Hepatocyte (in vitro differentiated cells): ENCODE measurements at regions not wholly inside any gene's neighbourhood (a gene's known extent, or its start where the extent isn't known, plus 50 kb on each side); places are given as distances from the start of the nearest gene placed in this dataset.
A peak's percentile ranks its signal among the peaks of the same experiment; 100 is the strongest.

Experiments used
- DNase-seq: peaks from one replicate; pipeline ENCODE4 v3.0.0-alpha.2; 2016; ENCODE audit warnings: low spot score
- H2AFZ ChIP-seq: fragments of 200-600 bp; sonication (generic); 2 replicates; pipeline ENCODE4 v1.6.0; 2016; ENCODE audit warnings: antibody characterized with exemption, mild to moderate bottlenecking
- H3K27ac ChIP-seq: fragments of 200-600 bp; sonication (generic); 2 replicates; pipeline ENCODE4 v1.5.1; 2016; ENCODE audit warnings: mild to moderate bottlenecking
- H3K27me3 ChIP-seq: fragments of 200-600 bp; sonication (generic); 2 replicates; pipeline ENCODE4 v1.6.1; 2016
- H3K36me3 ChIP-seq: fragments of 200-600 bp; sonication (generic); replicated peaks from 2 replicates; pipeline ENCODE4 v1.5.1; 2016; ENCODE audit warnings: low read depth; ENCODE audit not compliant: insufficient read depth
- H3K4me1 ChIP-seq: fragments of 200-600 bp; sonication (generic); 2 replicates; pipeline ENCODE4 v1.5.1; 2016; ENCODE audit warnings: mild to moderate bottlenecking, moderate library complexity; ENCODE audit not compliant: insufficient read depth
- H3K4me2 ChIP-seq: fragments of 200-600 bp; sonication (generic); 2 replicates; pipeline ENCODE4 v1.6.0; 2016
- H3K4me3 ChIP-seq: fragments of 200-600 bp; sonication (generic); 2 replicates; pipeline ENCODE4 v1.5.1; 2016; ENCODE audit warnings: mild to moderate bottlenecking
- H3K79me2 ChIP-seq: fragments of 200-600 bp; sonication (generic); 2 replicates; pipeline ENCODE4 v1.6.0; 2017; ENCODE audit warnings: mild to moderate bottlenecking
- H3K9me2 ChIP-seq: fragments of 200-600 bp; sonication (generic); replicated peaks from 2 replicates; pipeline ENCODE4 v1.6.0; 2017; ENCODE audit warnings: mild to moderate bottlenecking; ENCODE audit not compliant: insufficient read depth
- H3K9me3 ChIP-seq: fragments of 200-600 bp; sonication (generic); 2 replicates; pipeline ENCODE4 v1.5.1; 2016; ENCODE audit warnings: low read depth, mild to moderate bottlenecking
- H4K20me1 ChIP-seq: fragments of 200-600 bp; sonication (generic); 2 replicates; pipeline ENCODE4 v1.6.0; 2016; ENCODE audit warnings: mild to moderate bottlenecking; ENCODE audit not compliant: insufficient read depth, poor library complexity, severe bottlenecking
- EZH2 ChIP-seq: fragments of 200-600 bp; sonication (generic); IDR thresholded peaks from 2 replicates; pipeline ENCODE4 v1.6.1; 2016; ENCODE audit warnings: antibody characterized with exemption, mild to moderate bottlenecking, borderline replicate concordance
- EZH2phosphoT487 ChIP-seq: fragments of 200-600 bp; sonication (generic); IDR thresholded peaks from one replicate; pipeline ENCODE4 v1.6.1; 2018; ENCODE audit warnings: antibody characterized with exemption, mild to moderate bottlenecking, low read depth, moderate library complexity; ENCODE audit not compliant: unreplicated experiment, severe bottlenecking
- WGBS: methylation state at CpG from one replicate; pipeline ENCODE4 v1.1.6; 2016; ENCODE audit warnings: low lambda C conversion rate; ENCODE audit errors: missing lambda C conversion rate; 5-methylcytosine and 5-hydroxymethylcytosine counted together
- TF ChIP-seq, protein P1 (sequence below): fragments of 200-600 bp; sonication (generic); IDR thresholded peaks from 2 replicates; pipeline ENCODE4 v1.5.1; 2016; ENCODE audit warnings: antibody characterized with exemption, mild to moderate bottlenecking; ENCODE audit not compliant: poor library complexity

- DNase-seq, result no peak
- 93% methylated on average over 3 of the region's 3 CpGs for WGBS
- Histone ChIP-seq H3K4me2 (no peak overlapping the region), H3K27ac (no peak overlapping the region), H3K27me3 (no peaks in the 10 kb centered on the region), H3K9me3 (no peaks in the 10 kb centered on the region), H3K36me3 (no peaks in the 10 kb centered on the region), H3K9me2 (no peaks in the 10 kb centered on the region), H2AFZ (no peak overlapping the region), H3K4me3 (no peak overlapping the region), H4K20me1 (no peaks in the 10 kb centered on the region), H3K79me2 (no peaks in the 10 kb centered on the region), H3K4me1 (no peaks in the 10 kb centered on the region)
- TF ChIP-seq, protein P1, sequence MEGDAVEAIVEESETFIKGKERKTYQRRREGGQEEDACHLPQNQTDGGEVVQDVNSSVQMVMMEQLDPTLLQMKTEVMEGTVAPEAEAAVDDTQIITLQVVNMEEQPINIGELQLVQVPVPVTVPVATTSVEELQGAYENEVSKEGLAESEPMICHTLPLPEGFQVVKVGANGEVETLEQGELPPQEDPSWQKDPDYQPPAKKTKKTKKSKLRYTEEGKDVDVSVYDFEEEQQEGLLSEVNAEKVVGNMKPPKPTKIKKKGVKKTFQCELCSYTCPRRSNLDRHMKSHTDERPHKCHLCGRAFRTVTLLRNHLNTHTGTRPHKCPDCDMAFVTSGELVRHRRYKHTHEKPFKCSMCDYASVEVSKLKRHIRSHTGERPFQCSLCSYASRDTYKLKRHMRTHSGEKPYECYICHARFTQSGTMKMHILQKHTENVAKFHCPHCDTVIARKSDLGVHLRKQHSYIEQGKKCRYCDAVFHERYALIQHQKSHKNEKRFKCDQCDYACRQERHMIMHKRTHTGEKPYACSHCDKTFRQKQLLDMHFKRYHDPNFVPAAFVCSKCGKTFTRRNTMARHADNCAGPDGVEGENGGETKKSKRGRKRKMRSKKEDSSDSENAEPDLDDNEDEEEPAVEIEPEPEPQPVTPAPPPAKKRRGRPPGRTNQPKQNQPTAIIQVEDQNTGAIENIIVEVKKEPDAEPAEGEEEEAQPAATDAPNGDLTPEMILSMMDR, result no peak
- no peak for TF ChIP-seq EZH2
- TF ChIP-seq EZH2phosphoT487, result no peak
These were observed 222.5 kb upstream of the DDHD1 start for GRCh38 chr14:53375599-53375998.

- Histone ChIP-seq H3K9me3 (no peaks in the 10 kb centered on the region), H3K9me2 (no peaks in the 10 kb centered on the region), H3K36me3 (no peaks in the 10 kb centered on the region), H3K27me3 (no peaks in the 10 kb centered on the region), H4K20me1 (no peaks in the 10 kb centered on the region), H2AFZ (no peak overlapping the region), H3K4me3 (no peak overlapping the region), H3K4me2 (peak overlapping the region; percentile 37), H3K27ac (peak overlapping the region; percentile 59), H3K79me2 (no peaks in the 10 kb centered on the region), H3K4me1 (peaks cover 22% of the 10 kb centered on the region)
- no peak for DNase-seq
- no peak for TF ChIP-seq EZH2phosphoT487
- TF ChIP-seq, protein P1, result no peak
- no peak for TF ChIP-seq EZH2
These were observed 215.6 kb upstream of the DDHD1 start for GRCh38 chr14:53368711-53369201.

GRCh38 chr14:53368066-53368465 is 214.9 kb upstream of the DDHD1 start:
- no peaks in the 10 kb centered on the region for H3K36me3 ChIP-seq
- no peaks in the 10 kb centered on the region for H4K20me1 ChIP-seq
- H3K79me2 ChIP-seq, result no peaks in the 10 kb centered on the region
- H3K27ac ChIP-seq, result peak overlapping the region; percentile 59
- no peaks in the 10 kb centered on the region for H3K9me3 ChIP-seq
- no peak for TF ChIP-seq EZH2
- TF ChIP-seq, protein P1, result no peak
- TF ChIP-seq EZH2phosphoT487, result peak; percentile 32
- H3K27me3 ChIP-seq, result no peaks in the 10 kb centered on the region
- no peak overlapping the region for H2AFZ ChIP-seq
- no peak overlapping the region for H3K4me3 ChIP-seq
- no peak for DNase-seq
- H3K4me1 ChIP-seq, result peaks cover 22% of the 10 kb centered on the region
- 47% methylated on average over 4 of the region's 4 CpGs for WGBS
- H3K9me2 ChIP-seq, result no peaks in the 10 kb centered on the region
- H3K4me2 ChIP-seq, result peak overlapping the region; percentile 37

DNA sequence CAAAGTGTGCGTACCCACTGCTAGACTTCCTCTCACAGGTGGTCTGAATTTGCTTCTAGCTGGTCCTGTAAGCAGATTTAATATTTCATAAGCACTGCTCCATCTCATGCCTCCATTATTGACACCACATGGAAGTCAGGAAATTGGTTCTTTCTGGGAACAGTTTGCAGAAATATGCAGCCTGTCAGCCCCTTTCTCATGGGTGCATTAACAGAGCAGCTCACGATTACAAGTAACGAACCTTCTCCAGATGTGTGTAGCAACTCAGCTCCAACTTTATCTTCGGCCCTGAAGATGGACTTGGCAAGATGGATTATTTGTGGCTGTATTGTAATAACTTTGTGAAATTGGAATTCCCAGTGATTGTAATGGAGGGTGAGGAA is 214.5 kb upstream of the DDHD1 start:
- Histone ChIP-seq H3K27ac (peak overlapping the region; percentile 59), H3K4me2 (peak overlapping the region; percentile 37)
- WGBS, result 50% methylated on average over 4 of the region's 4 CpGs

More for the DNA sequence above, 214.5 kb upstream of the DDHD1 start:
- no peaks in the 10 kb centered on the region for H3K79me2 ChIP-seq
- no peak overlapping the region for H2AFZ ChIP-seq
- no peaks in the 10 kb centered on the region for H3K36me3 ChIP-seq
- no peaks in the 10 kb centered on the region for H3K9me2 ChIP-seq
- no peaks in the 10 kb centered on the region for H4K20me1 ChIP-seq
- TF ChIP-seq EZH2 (no peak), EZH2phosphoT487 (no peak)
- H3K4me1 ChIP-seq, result peaks cover 22% of the 10 kb centered on the region
- peak; percentile 24 for DNase-seq
- no peak overlapping the region for H3K4me3 ChIP-seq
- H3K27me3 ChIP-seq, result no peaks in the 10 kb centered on the region
- H3K9me3 ChIP-seq, result no peaks in the 10 kb centered on the region
